SK-N-SH (cell line): ENCODE measurements at regions not wholly inside any gene's neighbourhood (a gene's known extent, or its start where the extent isn't known, plus 50 kb on each side); places are given as distances from the start of the nearest gene placed in this dataset.

Experiments used
- CTCF ChIA-PET: fragments of 300-600, 350-600 bp; formaldehyde crosslinking; extraction: SDS; loops from one replicate; lab custom pipeline; 2021; lab: Yijun Ruan, JAX
- POLR2A ChIA-PET: fragments of 350-600 bp; sonication (Branson Sonifier 250); formaldehyde crosslinking; extraction: SDS; loops from one replicate; lab custom pipeline; 2020; ENCODE audit warnings: antibody characterized with exemption, inconsistent platforms; lab: Yijun Ruan, JAX
- DNase-seq: peaks from one replicate; pipeline ENCODE4 v3.0.0; 2012
- H2AFZ ChIP-seq: fragments of 200-600 bp; sonication (generic); 2 replicates; pipeline ENCODE4 v1.8.1; 2016; ENCODE audit warnings: antibody characterized with exemption, mild to moderate bottlenecking, low read depth
- H3F3A ChIP-seq: fragments of 200-600 bp; sonication (generic); replicated peaks from 2 replicates; pipeline ENCODE3; 2016; ENCODE audit warnings: antibody characterized with exemption, mild to moderate bottlenecking; ENCODE audit not compliant: insufficient read depth
- H3K27ac ChIP-seq, 2 experiments: fragments of 200-500 bp in 1 of 2; fragments of 200-600 bp in 1 of 2; sonication (Bioruptor generic) in 1 of 2; sonication (generic), shearing (Covaris generic) in 1 of 2; 2 replicates each; pipeline versions ENCODE4 v1.5.1 to v1.6.1; 2014 to 2016; ENCODE audit warnings: low read depth in 2 of 2, inconsistent platforms in 1 of 2, low read length in 1 of 2, mild to moderate bottlenecking in 1 of 2, mixed read lengths in 1 of 2
- H3K27me3 ChIP-seq: fragments of 200-600 bp; sonication (generic), shearing (Covaris generic); 2 replicates; pipeline ENCODE4 v1.6.1; 2016; ENCODE audit warnings: mixed run types; ENCODE audit not compliant: insufficient read depth
- H3K36me3 ChIP-seq, 2 experiments: fragments of 200-500 bp in 1 of 2; fragments of 200-600 bp in 1 of 2; sonication (Bioruptor generic) in 1 of 2; sonication (generic) in 1 of 2; replicated peaks in 1 of 2; 2 replicates each; pipeline versions ENCODE3 to v1.5.1; 2014 to 2016; ENCODE audit warnings: low read length in 1 of 2, mild to moderate bottlenecking in 1 of 2; ENCODE audit not compliant: insufficient read depth in 2 of 2, control insufficient read depth in 1 of 2
- H3K4me1 ChIP-seq, 2 experiments: fragments of 200-500 bp in 1 of 2; fragments of 200-600 bp in 1 of 2; sonication (Bioruptor generic) in 1 of 2; sonication (generic), shearing (Covaris generic) in 1 of 2; 2 replicates each; pipeline versions ENCODE4 v1.5.1 to v1.6.1; 2014 to 2016; ENCODE audit warnings: low read depth in 1 of 2, low read length in 1 of 2, mixed run types in 1 of 2; ENCODE audit not compliant: insufficient read depth in 2 of 2, control insufficient read depth in 1 of 2
- H3K4me2 ChIP-seq: fragments of 200-600 bp; sonication (generic), shearing (Covaris generic); 2 replicates; pipeline ENCODE4 v1.6.1; 2017; ENCODE audit warnings: mixed run types
- H3K4me3 ChIP-seq, 2 experiments: fragments of 200-500 bp in 1 of 2; fragments of 200-600 bp in 1 of 2; sonication (Bioruptor generic) in 1 of 2; sonication (generic), shearing (Covaris generic) in 1 of 2; 2 replicates each; pipeline versions ENCODE4 v1.5.1 to v1.8.1; 2014 to 2016; ENCODE audit warnings: low read depth in 2 of 2, inconsistent platforms in 1 of 2, low read length in 1 of 2, mild to moderate bottlenecking in 1 of 2, mixed read lengths in 1 of 2, moderate library complexity in 1 of 2
- H3K79me2 ChIP-seq: fragments of 200-600 bp; sonication (generic); 2 replicates; pipeline ENCODE4 v1.8.1; 2017; ENCODE audit warnings: mild to moderate bottlenecking; ENCODE audit not compliant: insufficient read depth
- H3K9ac ChIP-seq: fragments of 200-600 bp; sonication (generic); 2 replicates; pipeline ENCODE4 v1.6.1; 2017; ENCODE audit warnings: mixed run types
- H3K9me2 ChIP-seq: fragments of 200-600 bp; sonication (generic); 2 replicates; pipeline ENCODE4 v1.6.1; 2017; ENCODE audit warnings: mixed run types
- H3K9me3 ChIP-seq: fragments of 200-600 bp; sonication (generic); 2 replicates; pipeline ENCODE4 v1.6.1; 2017; ENCODE audit warnings: mixed run types, mild to moderate bottlenecking, moderate library complexity
- H4K20me1 ChIP-seq: fragments of 200-600 bp; sonication (generic); 2 replicates; pipeline ENCODE4 v1.6.1; 2017; ENCODE audit warnings: mild to moderate bottlenecking, mixed run types; ENCODE audit not compliant: insufficient read depth
- ELF1 ChIP-seq: IDR thresholded peaks from 2 replicates; pipeline ENCODE4 v1.4.0; 2012
- EP300 ChIP-seq, 2 experiments: IDR thresholded peaks; 2 replicates each; pipeline versions ENCODE4 v1.4.0 to v1.6.1; 2012; ENCODE audit warnings: borderline replicate concordance in 1 of 2, low read depth in 1 of 2, low read length in 1 of 2
- FOXJ3 ChIP-seq: sonication (generic); formaldehyde crosslinking; IDR thresholded peaks from 2 replicates; pipeline ENCODE4 v1.5.1; 2020; ENCODE audit warnings: mild to moderate bottlenecking, missing genetic modification reagents
- FOXM1 ChIP-seq: IDR thresholded peaks from 2 replicates; pipeline ENCODE4 v1.4.0; 2012; ENCODE audit warnings: low read depth, mild to moderate bottlenecking
- GABPA ChIP-seq: IDR thresholded peaks from 2 replicates; pipeline ENCODE4 v1.4.0; 2012; ENCODE audit warnings: low read depth, mild to moderate bottlenecking
- IRF3 ChIP-seq: fragments of 150-350 bp; IDR thresholded peaks from 2 replicates; pipeline ENCODE4 v1.6.1; 2016; ENCODE audit warnings: mild to moderate bottlenecking, low read depth, low read length
- JUND ChIP-seq: IDR thresholded peaks from 2 replicates; pipeline ENCODE4 v1.4.0; 2012
- MAX ChIP-seq: IDR thresholded peaks from 2 replicates; pipeline ENCODE4 v1.4.0; 2012; ENCODE audit warnings: low read depth
- MXI1 ChIP-seq: IDR thresholded peaks from 2 replicates; pipeline ENCODE4 v1.6.1; 2012; ENCODE audit warnings: mild to moderate bottlenecking, low read depth, low read length, improper control_type of control experiment
- NFIC ChIP-seq: IDR thresholded peaks from 2 replicates; pipeline ENCODE4 v1.4.0; 2012; ENCODE audit warnings: borderline replicate concordance
- RAD21 ChIP-seq: IDR thresholded peaks from 2 replicates; pipeline ENCODE4 v1.6.1; 2012; ENCODE audit warnings: mild to moderate bottlenecking, low read length
- REST ChIP-seq: IDR thresholded peaks from 2 replicates; pipeline ENCODE4 v1.6.1; 2012; ENCODE audit warnings: mild to moderate bottlenecking, low read depth, low read length, moderate library complexity
- SIN3A ChIP-seq: IDR thresholded peaks from 2 replicates; pipeline ENCODE4 v1.6.1; 2012; ENCODE audit warnings: low read depth, mild to moderate bottlenecking, low read length, moderate library complexity, borderline replicate concordance
- SMC3 ChIP-seq: IDR thresholded peaks from 2 replicates; pipeline ENCODE4 v1.6.1; 2012; ENCODE audit warnings: low read depth, low read length, improper control_type of control experiment
- TAF1 ChIP-seq: IDR thresholded peaks from 2 replicates; pipeline ENCODE4 v1.6.1; 2012; ENCODE audit warnings: low read depth, mild to moderate bottlenecking, low read length, moderate library complexity, borderline replicate concordance
- TCF12 ChIP-seq: IDR thresholded peaks from 2 replicates; pipeline ENCODE4 v1.4.0; 2012
- USF1 ChIP-seq: IDR thresholded peaks from 2 replicates; pipeline ENCODE4 v1.4.0; 2012; ENCODE audit warnings: low read depth, borderline replicate concordance
- WGBS: methylation state at CpG from one replicate; pipeline ENCODE4 v1.1.6; 2017; ENCODE audit warnings: low lambda C conversion rate; 5-methylcytosine and 5-hydroxymethylcytosine counted together

DNA sequence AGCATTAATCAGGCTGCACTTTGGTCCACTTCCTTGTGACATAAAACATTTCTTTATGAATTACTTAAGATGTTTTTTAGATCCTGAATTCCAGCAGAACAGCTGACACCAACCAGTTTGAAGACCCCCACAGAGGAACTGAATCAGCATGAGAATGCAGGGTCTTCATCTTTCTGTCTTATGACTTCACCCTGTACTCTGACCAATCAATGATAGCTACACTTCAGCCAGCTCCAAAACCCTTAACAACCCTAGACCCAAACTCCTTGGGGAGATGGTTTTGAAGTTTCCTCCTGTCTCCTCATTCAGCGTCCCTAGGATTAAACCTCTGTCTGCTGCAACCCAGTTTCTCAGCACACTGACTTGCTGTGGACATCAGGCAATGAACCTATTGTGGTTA is 175.0 kb downstream of the CTH start:
- Histone ChIP-seq H2AFZ (no peak overlapping the region), H4K20me1 (no peaks in the 10 kb centered on the region), H3K27me3 (no peaks in the 10 kb centered on the region), H3K36me3 (no peaks in the 10 kb centered on the region), H3K4me3 (no peak overlapping the region), H3K9me3 (no peaks in the 10 kb centered on the region), H3K27ac (no peak overlapping the region), H3K9ac (no peak overlapping the region), H3K79me2 (no peaks in the 10 kb centered on the region), H3K4me1 (no peaks in the 10 kb centered on the region; a peak in 1 of 4 replicates), H3K4me2 (no peak overlapping the region), H3K9me2 (no peaks in the 10 kb centered on the region), H3F3A (no peaks in the 10 kb centered on the region)
- ChIA-PET CTCF (interaction anchor here (1.4 kb wide), 1 partner anchor 57 kb away, joined by 3 read pairs; no protein-coding TSS in a partner anchor), POLR2A (no interaction called here)
- DNase-seq: no peak
- TF ChIP-seq JUND: no peak
- TF ChIP-seq MAX: no peak
- TF ChIP-seq GABPA: no peak
- TF ChIP-seq REST: no peak
- TF ChIP-seq ELF1: no peak
- no peak for TF ChIP-seq TCF12
- TF ChIP-seq USF1: no peak
- no peak for TF ChIP-seq FOXM1
- TF ChIP-seq NFIC: no peak
- no peak for TF ChIP-seq FOXJ3 (CRISPR knock-in tag)
- no peak for TF ChIP-seq MXI1
- no peak for TF ChIP-seq RAD21
- no peak for TF ChIP-seq EP300 (IDR thresholded peaks at IDR 0.05; ENCODE audit: borderline replicate concordance in 1 of 2, low read depth in 1 of 2, low read length in 1 of 2)
- TF ChIP-seq SMC3: no peak
- no peak for TF ChIP-seq IRF3
- no peak for TF ChIP-seq SIN3A
- no peak for TF ChIP-seq TAF1
- 76% methylated on average over 1 of the region's 1 CpG for WGBS
